ENCODE measurements at regions not wholly inside any gene's neighbourhood (a gene's known extent, or its start where the extent isn't known, plus 50 kb on each side); places are given as distances from the start of the nearest gene placed in this dataset.

DNA sequence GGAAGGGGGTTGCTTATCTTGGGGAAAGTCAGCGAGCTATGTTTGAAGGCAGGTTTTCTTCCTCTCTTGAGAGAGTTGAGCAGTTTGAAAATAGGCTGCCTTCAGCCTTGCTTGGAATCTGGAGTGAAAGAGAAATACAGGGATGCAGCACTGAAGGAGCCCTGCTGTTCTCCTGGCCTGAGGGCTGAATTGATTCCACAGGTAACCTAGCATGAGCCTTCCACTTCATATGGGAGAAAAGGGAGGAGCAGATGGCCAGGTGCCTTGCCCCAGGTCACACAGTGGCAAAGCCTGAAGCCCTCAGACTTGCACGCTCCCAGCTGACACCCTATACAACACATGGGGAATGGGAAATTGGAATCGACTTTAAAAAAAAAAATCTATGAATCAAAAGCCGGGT lies 88.0 kb upstream of the WLS start:
- H3K27me3 ChIP-seq (ENCODE audit: insufficient read depth, low read length): peaks cover 5% of the 10 kb centered on the region
- H3K79me2 ChIP-seq (ENCODE audit: insufficient read depth, low read length): no peaks in the 10 kb centered on the region
- H3K4me2 ChIP-seq (ENCODE audit: insufficient read depth, low read length): no peak overlapping the region
- H3K27ac ChIP-seq (ENCODE audit: low read depth, low read length): no peak overlapping the region
- no peaks in the 10 kb centered on the region for H4K20me1 ChIP-seq (ENCODE audit: insufficient read depth, low read length)
- no peak overlapping the region for H2AFZ ChIP-seq (ENCODE audit: low read length)
- no peak overlapping the region for H3K4me3 ChIP-seq (ENCODE audit: insufficient read depth, low read length)
- no peak for DNase-seq (ENCODE audit: insufficient read length, low spot score, missing footprints)
- TF ChIP-seq, protein P1, sequence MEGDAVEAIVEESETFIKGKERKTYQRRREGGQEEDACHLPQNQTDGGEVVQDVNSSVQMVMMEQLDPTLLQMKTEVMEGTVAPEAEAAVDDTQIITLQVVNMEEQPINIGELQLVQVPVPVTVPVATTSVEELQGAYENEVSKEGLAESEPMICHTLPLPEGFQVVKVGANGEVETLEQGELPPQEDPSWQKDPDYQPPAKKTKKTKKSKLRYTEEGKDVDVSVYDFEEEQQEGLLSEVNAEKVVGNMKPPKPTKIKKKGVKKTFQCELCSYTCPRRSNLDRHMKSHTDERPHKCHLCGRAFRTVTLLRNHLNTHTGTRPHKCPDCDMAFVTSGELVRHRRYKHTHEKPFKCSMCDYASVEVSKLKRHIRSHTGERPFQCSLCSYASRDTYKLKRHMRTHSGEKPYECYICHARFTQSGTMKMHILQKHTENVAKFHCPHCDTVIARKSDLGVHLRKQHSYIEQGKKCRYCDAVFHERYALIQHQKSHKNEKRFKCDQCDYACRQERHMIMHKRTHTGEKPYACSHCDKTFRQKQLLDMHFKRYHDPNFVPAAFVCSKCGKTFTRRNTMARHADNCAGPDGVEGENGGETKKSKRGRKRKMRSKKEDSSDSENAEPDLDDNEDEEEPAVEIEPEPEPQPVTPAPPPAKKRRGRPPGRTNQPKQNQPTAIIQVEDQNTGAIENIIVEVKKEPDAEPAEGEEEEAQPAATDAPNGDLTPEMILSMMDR (IDR thresholded peaks at IDR 0.05; ENCODE audit: extremely low read depth, low read depth, low read length): no peak
- no peaks in the 10 kb centered on the region for H3K9me3 ChIP-seq (ENCODE audit: low read depth, low read length)
- H3K4me1 ChIP-seq (ENCODE audit: insufficient read depth, low read length): peaks cover 12% of the 10 kb centered on the region
- no peaks in the 10 kb centered on the region for H3K36me3 ChIP-seq (ENCODE audit: insufficient read depth, low read length)

DNA sequence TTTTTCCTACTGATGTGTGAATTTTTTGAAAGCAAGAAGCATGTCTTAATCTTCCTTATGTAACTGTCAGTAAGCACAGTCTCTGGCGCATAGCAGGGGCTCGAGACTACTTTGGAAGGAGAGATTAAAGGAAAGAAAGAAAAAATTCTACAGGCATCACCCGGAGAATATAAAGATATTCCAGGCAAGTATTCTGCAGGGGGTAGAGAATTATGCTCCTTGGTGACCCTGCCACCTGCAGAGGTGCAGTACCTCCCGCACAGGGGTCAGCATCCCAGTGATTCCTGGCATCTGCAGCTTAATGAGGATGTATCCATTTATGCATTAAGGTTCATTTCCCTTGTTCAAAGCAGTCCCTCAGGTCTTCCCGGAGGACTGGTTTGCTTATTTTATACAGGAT lies 87.6 kb upstream of the WLS start:
- Histone ChIP-seq H3K4me2 (ENCODE audit: insufficient read depth, low read length) (no peak overlapping the region), H3K9me3 (ENCODE audit: low read depth, low read length) (no peaks in the 10 kb centered on the region), H3K4me3 (ENCODE audit: insufficient read depth, low read length) (no peak overlapping the region), H3K36me3 (ENCODE audit: insufficient read depth, low read length) (no peaks in the 10 kb centered on the region), H3K4me1 (ENCODE audit: insufficient read depth, low read length) (peaks cover 12% of the 10 kb centered on the region), H3K79me2 (ENCODE audit: insufficient read depth, low read length) (no peaks in the 10 kb centered on the region), H3K27ac (ENCODE audit: low read depth, low read length) (no peak overlapping the region), H2AFZ (ENCODE audit: low read length) (no peak overlapping the region), H4K20me1 (ENCODE audit: insufficient read depth, low read length) (no peaks in the 10 kb centered on the region), H3K27me3 (ENCODE audit: insufficient read depth, low read length) (peaks cover 5% of the 10 kb centered on the region)
- DNase-seq (ENCODE audit: insufficient read length, low spot score, missing footprints): no peak
- TF ChIP-seq, protein P1 (IDR thresholded peaks at IDR 0.05; ENCODE audit: extremely low read depth, low read depth, low read length): no peak

DNA sequence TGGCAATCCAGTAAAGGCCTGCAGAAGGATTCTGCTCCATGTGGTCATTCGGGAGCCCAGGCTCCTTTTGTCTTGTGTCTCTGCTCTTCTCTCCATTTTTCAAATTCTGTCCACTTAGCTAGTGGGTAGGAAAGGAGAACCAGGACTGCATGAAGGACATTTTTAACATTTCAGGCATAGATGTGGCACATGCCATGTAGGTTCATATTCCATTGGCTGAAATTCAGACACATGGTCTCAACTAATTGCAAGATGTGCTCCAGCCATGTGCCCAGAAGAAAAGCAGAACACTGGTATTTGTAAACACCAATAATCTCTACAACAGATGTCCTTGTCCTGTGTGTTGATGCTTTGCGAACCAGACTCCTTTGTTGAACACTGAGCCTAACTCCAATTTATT lies 85.2 kb upstream of the WLS start:
- peaks cover 5% of the 10 kb centered on the region for H3K27me3 ChIP-seq (ENCODE audit: insufficient read depth, low read length)
- no peak overlapping the region for H3K27ac ChIP-seq (ENCODE audit: low read depth, low read length)
- H2AFZ ChIP-seq (ENCODE audit: low read length): no peak overlapping the region
- peaks cover 3% of the 10 kb centered on the region for H3K4me1 ChIP-seq (ENCODE audit: insufficient read depth, low read length)
- no peaks in the 10 kb centered on the region for H3K79me2 ChIP-seq (ENCODE audit: insufficient read depth, low read length)
- H3K4me2 ChIP-seq (ENCODE audit: insufficient read depth, low read length): no peak overlapping the region
- H3K9me3 ChIP-seq (ENCODE audit: low read depth, low read length): no peaks in the 10 kb centered on the region
- H3K36me3 ChIP-seq (ENCODE audit: insufficient read depth, low read length): no peaks in the 10 kb centered on the region
- no peak overlapping the region for H3K4me3 ChIP-seq (ENCODE audit: insufficient read depth, low read length)
- no peaks in the 10 kb centered on the region for H4K20me1 ChIP-seq (ENCODE audit: insufficient read depth, low read length)
- TF ChIP-seq, protein P1 (IDR thresholded peaks at IDR 0.05; ENCODE audit: extremely low read depth, low read depth, low read length): no peak
- no peak for DNase-seq (ENCODE audit: insufficient read length, low spot score, missing footprints)

DNA sequence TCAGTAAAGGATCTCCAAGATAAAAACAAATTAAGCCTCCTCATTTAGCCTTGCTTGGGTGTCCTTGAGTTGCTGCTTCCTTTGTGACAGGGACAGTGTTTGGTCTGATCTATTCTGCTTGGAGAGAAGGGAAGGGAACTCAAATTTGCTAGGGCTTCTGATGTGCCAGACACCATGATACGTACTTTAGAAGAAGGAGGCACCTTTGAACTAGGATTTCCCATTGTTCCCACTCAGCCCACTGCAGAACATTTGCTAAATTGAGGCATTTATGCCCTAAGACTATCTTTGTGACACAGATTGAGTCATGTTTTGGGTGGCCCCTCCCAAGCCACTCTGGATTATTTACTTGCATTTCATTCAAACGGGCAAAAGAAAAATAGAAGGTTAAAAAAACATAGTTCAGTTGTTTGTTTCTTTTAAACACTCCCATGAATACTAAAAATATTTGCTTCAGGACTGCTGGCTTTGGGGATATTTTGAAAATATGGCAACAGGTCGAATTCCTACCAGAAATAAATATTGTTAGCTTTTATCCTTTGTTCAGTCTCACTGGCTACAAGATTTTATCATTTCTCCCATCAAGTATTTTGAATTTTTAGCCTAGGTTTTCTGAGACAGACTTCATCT lies 81.9 kb upstream of the WLS start:
- H3K9me3 ChIP-seq (ENCODE audit: low read depth, low read length): no peaks in the 10 kb centered on the region
- no peaks in the 10 kb centered on the region for H3K79me2 ChIP-seq (ENCODE audit: insufficient read depth, low read length)
- no peaks in the 10 kb centered on the region for H3K27me3 ChIP-seq (ENCODE audit: insufficient read depth, low read length)
- peaks cover 3% of the 10 kb centered on the region for H3K4me1 ChIP-seq (ENCODE audit: insufficient read depth, low read length)
- H4K20me1 ChIP-seq (ENCODE audit: insufficient read depth, low read length): no peaks in the 10 kb centered on the region
- TF ChIP-seq, protein P1 (IDR thresholded peaks at IDR 0.05; ENCODE audit: extremely low read depth, low read depth, low read length): no peak
- DNase-seq (ENCODE audit: insufficient read length, low spot score, missing footprints): peak; percentile 83
- H3K4me2 ChIP-seq (ENCODE audit: insufficient read depth, low read length): no peak overlapping the region
- H3K36me3 ChIP-seq (ENCODE audit: insufficient read depth, low read length): no peaks in the 10 kb centered on the region
- no peak overlapping the region for H3K4me3 ChIP-seq (ENCODE audit: insufficient read depth, low read length)
- no peak overlapping the region for H3K27ac ChIP-seq (ENCODE audit: low read depth, low read length)
- H2AFZ ChIP-seq (ENCODE audit: low read length): peak overlapping the region; percentile 25

All from osteoblast (primary cell).